Endothelial cell of umbilical vein (primary cell): ENCODE measurements at regions not wholly inside any gene's neighbourhood (a gene's known extent, or its start where the extent isn't known, plus 50 kb on each side); places are given as distances from the start of the nearest gene placed in this dataset.

ENCODE experiments used
- EZH2 ChIP-seq: IDR thresholded peaks from 2 replicates; pipeline ENCODE4 v1.6.1; 2012; ENCODE audit warnings: borderline replicate concordance, low read depth, mild to moderate bottlenecking, moderate library complexity, low read length, inconsistent platforms; ENCODE audit not compliant: severe bottlenecking
- JUN ChIP-seq: IDR thresholded peaks from 2 replicates; pipeline ENCODE4 v1.6.1; 2011; ENCODE audit warnings: borderline replicate concordance, low read depth; ENCODE audit not compliant: insufficient read length, insufficient read depth
- MYC ChIP-seq: IDR thresholded peaks from one replicate; pipeline ENCODE4 v1.6.1; 2011; ENCODE audit warnings: mild to moderate bottlenecking, low read depth, low read length
- POLR2A ChIP-seq: IDR thresholded peaks from 2 replicates; pipeline ENCODE4 v1.6.1; 2012; ENCODE audit warnings: low read depth, mild to moderate bottlenecking, control low read depth, low read length
- POLR2AphosphoS5 ChIP-seq: IDR thresholded peaks from 2 replicates; pipeline ENCODE4 v1.6.1; 2012; ENCODE audit warnings: low read depth, mild to moderate bottlenecking, control low read depth, low read length, moderate library complexity; ENCODE audit not compliant: insufficient read depth
- TF ChIP-seq, protein P1 (sequence below), 2 donors: IDR thresholded peaks; 1 replicate in 1 of 2; 2 replicates in 1 of 2; pipeline ENCODE4 v1.5.1; 2011; ENCODE audit warnings: low read length in 2 of 2, mild to moderate bottlenecking in 2 of 2, moderate library complexity in 2 of 2, control low read depth in 1 of 2, inconsistent platforms in 1 of 2, low read depth in 1 of 2; ENCODE audit not compliant: insufficient read depth in 1 of 2; ENCODE audit errors: extremely low read depth in 1 of 2
- TF ChIP-seq, protein P2 (sequence below): IDR thresholded peaks from 2 replicates; pipeline ENCODE4 v1.6.1; 2011; ENCODE audit not compliant: insufficient read depth, insufficient read length

DNA sequence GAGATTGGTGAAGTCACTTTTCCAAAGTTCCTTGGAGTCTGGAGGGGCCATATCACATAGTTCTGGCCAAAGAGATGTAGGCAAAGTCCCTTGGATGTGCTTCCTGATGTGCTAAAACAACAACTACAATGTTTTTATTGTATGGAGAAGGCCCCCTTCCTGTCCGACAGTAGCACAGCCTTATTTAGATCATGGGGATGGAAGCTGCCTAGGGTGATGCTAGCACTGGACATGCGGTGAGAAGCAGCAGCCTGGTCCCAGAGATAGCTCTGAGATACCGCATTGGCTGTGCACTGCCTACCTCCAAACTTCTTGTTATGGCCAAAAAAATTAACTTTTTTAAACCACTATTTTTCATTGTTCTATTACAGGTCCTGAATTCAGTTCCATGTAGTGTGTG, 137.6 kb downstream of the AQP9 start:
- TF ChIP-seq, protein P1, sequence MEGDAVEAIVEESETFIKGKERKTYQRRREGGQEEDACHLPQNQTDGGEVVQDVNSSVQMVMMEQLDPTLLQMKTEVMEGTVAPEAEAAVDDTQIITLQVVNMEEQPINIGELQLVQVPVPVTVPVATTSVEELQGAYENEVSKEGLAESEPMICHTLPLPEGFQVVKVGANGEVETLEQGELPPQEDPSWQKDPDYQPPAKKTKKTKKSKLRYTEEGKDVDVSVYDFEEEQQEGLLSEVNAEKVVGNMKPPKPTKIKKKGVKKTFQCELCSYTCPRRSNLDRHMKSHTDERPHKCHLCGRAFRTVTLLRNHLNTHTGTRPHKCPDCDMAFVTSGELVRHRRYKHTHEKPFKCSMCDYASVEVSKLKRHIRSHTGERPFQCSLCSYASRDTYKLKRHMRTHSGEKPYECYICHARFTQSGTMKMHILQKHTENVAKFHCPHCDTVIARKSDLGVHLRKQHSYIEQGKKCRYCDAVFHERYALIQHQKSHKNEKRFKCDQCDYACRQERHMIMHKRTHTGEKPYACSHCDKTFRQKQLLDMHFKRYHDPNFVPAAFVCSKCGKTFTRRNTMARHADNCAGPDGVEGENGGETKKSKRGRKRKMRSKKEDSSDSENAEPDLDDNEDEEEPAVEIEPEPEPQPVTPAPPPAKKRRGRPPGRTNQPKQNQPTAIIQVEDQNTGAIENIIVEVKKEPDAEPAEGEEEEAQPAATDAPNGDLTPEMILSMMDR (IDR thresholded peaks at IDR 0.05; ENCODE audit: extremely low read depth in 1 of 2, insufficient read depth in 1 of 2, low read depth in 1 of 2, low read length in 2 of 2), result no peak
- TF ChIP-seq EZH2, result no peak
- TF ChIP-seq POLR2AphosphoS5, result no peak
- no peak for TF ChIP-seq POLR2A
- TF ChIP-seq MYC, result no peak
- TF ChIP-seq, protein P2, sequence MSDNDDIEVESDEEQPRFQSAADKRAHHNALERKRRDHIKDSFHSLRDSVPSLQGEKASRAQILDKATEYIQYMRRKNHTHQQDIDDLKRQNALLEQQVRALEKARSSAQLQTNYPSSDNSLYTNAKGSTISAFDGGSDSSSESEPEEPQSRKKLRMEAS, result no peak
- TF ChIP-seq JUN, result no peak
